ENCODE measurements at regions not wholly inside any gene's neighbourhood (a gene's known extent, or its start where the extent isn't known, plus 50 kb on each side); places are given as distances from the start of the nearest gene placed in this dataset.
A peak's percentile ranks its signal among the peaks of the same experiment; 100 is the strongest.

- H3K4me1 ChIP-seq, result no peaks in the 10 kb centered on the region
- H3K4me3 ChIP-seq (replicated peaks in 1 of 3), result no peak overlapping the region
- WGBS, 2 donors, result 72 to 80% methylated on average over 8 of the region's 8 CpGs
- TF ChIP-seq CTCF (IDR thresholded peaks at IDR 0.05) (no peak), POLR2A (IDR thresholded peaks at IDR 0.05) (no peak)
- H3K27me3 ChIP-seq, result no peaks in the 10 kb centered on the region
- H3K27ac ChIP-seq, result no peak overlapping the region
- no peaks in the 10 kb centered on the region for H3K9me3 ChIP-seq
- no peak for DNase-seq
- intact Hi-C loops (cut with DNase I), result no loop called here
- no peaks in the 10 kb centered on the region for H3K36me3 ChIP-seq
Observed at GRCh38 chr6:93784794-93785693, 365.7 kb upstream of the EPHA7 start.

GRCh38 chr6:93779086-93779841 lies 359.9 kb upstream of the EPHA7 start:
- Histone ChIP-seq H3K27ac (peak overlapping the region in 1 of 3 donors; percentile 35), H3K36me3 (no peaks in the 10 kb centered on the region), H3K4me1 (peaks cover 0 to 4% of the 10 kb centered on the region in 2 donors), H3K27me3 (no peaks in the 10 kb centered on the region), H3K4me3 (replicated peaks in 1 of 3) (no peak overlapping the region), H3K9me3 (no peaks in the 10 kb centered on the region)
- TF ChIP-seq POLR2A (IDR thresholded peaks at IDR 0.05) (no peak), CTCF (IDR thresholded peaks at IDR 0.05) (peak in 2 of 6 experiments; percentile 6 to 32)
- intact Hi-C loops (cut with DNase I), result no loop called here
- DNase-seq, result peak; percentile 11 to 51
- WGBS, 2 donors, result 28 to 38% methylated on average over 12 of the region's 12 CpGs

- TF ChIP-seq CTCF (IDR thresholded peaks at IDR 0.05) (no peak), POLR2A (IDR thresholded peaks at IDR 0.05) (no peak)
- H3K27me3 ChIP-seq, result no peaks in the 10 kb centered on the region
- DNase-seq, result no peak
- H3K27ac ChIP-seq, result no peak overlapping the region
- H3K9me3 ChIP-seq, result peaks cover 2% of the 10 kb centered on the region
- no peaks in the 10 kb centered on the region for H3K36me3 ChIP-seq
- no peaks in the 10 kb centered on the region for H3K4me1 ChIP-seq
- intact Hi-C loops (cut with DNase I), result no loop called here
- H3K4me3 ChIP-seq (replicated peaks in 1 of 3), result no peak overlapping the region
- 96 to 97% methylated on average over 2 of the region's 2 CpGs for WGBS, 2 donors
Observed at GRCh38 chr6:93759190-93759589, 339.8 kb upstream of the EPHA7 start.

- no peak for DNase-seq
- intact Hi-C loops (cut with DNase I), result no loop called here
- no peak overlapping the region for H3K27ac ChIP-seq
Observed at GRCh38 chr6:93751969-93752368, 332.6 kb upstream of the EPHA7 start.

More at GRCh38 chr6:93751969-93752368, 332.6 kb upstream of the EPHA7 start:
- 51 to 55% methylated on average over 2 of the region's 2 CpGs for WGBS, 2 donors
- Histone ChIP-seq H3K36me3 (no peaks in the 10 kb centered on the region), H3K27me3 (no peaks in the 10 kb centered on the region), H3K4me3 (replicated peaks in 1 of 3) (no peak overlapping the region), H3K9me3 (no peaks in the 10 kb centered on the region), H3K4me1 (no peaks in the 10 kb centered on the region)
- no peak for TF ChIP-seq POLR2A (IDR thresholded peaks at IDR 0.05)
- TF ChIP-seq CTCF (IDR thresholded peaks at IDR 0.05), result no peak

Data from thyroid gland (tissue), 4 donors.